Fibroblast of lung (primary cell): ENCODE measurements at regions not wholly inside any gene's neighbourhood (a gene's known extent, or its start where the extent isn't known, plus 50 kb on each side); places are given as distances from the start of the nearest gene placed in this dataset.

Experiments used
- DNase-seq, 2 donors: peaks; one replicate each; pipeline versions ENCODE4 v3.0.0 to v3.0.0-alpha.2; 2010; ENCODE audit warnings: low read depth in 2 of 2
- H2AFZ ChIP-seq: 2 replicates; pipeline ENCODE4 v1.5.1; 2012; ENCODE audit warnings: low read length, control low read depth, inconsistent platforms
- H3K27ac ChIP-seq: 2 replicates; pipeline ENCODE4 v1.5.1; 2011; ENCODE audit warnings: low read length, control low read depth; ENCODE audit not compliant: insufficient read depth
- H3K27me3 ChIP-seq: 2 replicates; pipeline ENCODE4 v1.5.1; 2011; ENCODE audit warnings: mild to moderate bottlenecking, low read length; ENCODE audit not compliant: control insufficient read depth, insufficient read depth
- H3K36me3 ChIP-seq: 2 replicates; pipeline ENCODE4 v1.5.1; 2011; ENCODE audit warnings: low read length; ENCODE audit not compliant: control insufficient read depth, insufficient read depth
- H3K4me1 ChIP-seq: 2 replicates; pipeline ENCODE4 v1.5.1; 2011; ENCODE audit warnings: low read length; ENCODE audit not compliant: control insufficient read depth, insufficient read depth; ENCODE audit errors: extremely low read depth
- H3K4me2 ChIP-seq: 2 replicates; pipeline ENCODE4 v1.5.1; 2011; ENCODE audit warnings: low read length, control low read depth; ENCODE audit not compliant: insufficient read depth; ENCODE audit errors: extremely low read depth
- H3K4me3 ChIP-seq, 4 experiments: fragments of 200-600 bp in 1 of 4; sonication (generic) in 1 of 4; replicated peaks in 1 of 4; 2 replicates each; pipeline ENCODE4 v1.5.1; 2011 to 2016; ENCODE audit warnings: low read length in 4 of 4, low read depth in 3 of 4, mild to moderate bottlenecking in 3 of 4, control low read depth in 2 of 4, inconsistent platforms in 1 of 4, mixed read lengths in 1 of 4; ENCODE audit not compliant: insufficient read depth in 1 of 4; ENCODE audit errors: control extremely low read depth in 1 of 4
- H3K79me2 ChIP-seq: 2 replicates; pipeline ENCODE4 v1.5.1; 2012; ENCODE audit warnings: mild to moderate bottlenecking, low read length, inconsistent platforms; ENCODE audit not compliant: control insufficient read depth, insufficient read depth
- H3K9ac ChIP-seq: 2 replicates; pipeline ENCODE4 v1.5.1; 2011; ENCODE audit warnings: mild to moderate bottlenecking, low read length, control low read depth; ENCODE audit not compliant: insufficient read depth
- H3K9me3 ChIP-seq: 2 replicates; pipeline ENCODE4 v1.5.1; 2012; ENCODE audit warnings: low read depth, low read length; ENCODE audit not compliant: control insufficient read depth, insufficient read depth
- H4K20me1 ChIP-seq: 2 replicates; pipeline ENCODE4 v1.5.1; 2011; ENCODE audit warnings: low read length; ENCODE audit not compliant: control insufficient read depth, insufficient read depth; ENCODE audit errors: extremely low read depth
- EZH2 ChIP-seq: IDR thresholded peaks from 2 replicates; pipeline ENCODE4 v1.5.1; 2012; ENCODE audit warnings: low read length, control low read depth, mild to moderate bottlenecking; ENCODE audit errors: missing control alignments
- TF ChIP-seq, protein P1 (sequence below), 2 donors: IDR thresholded peaks in 1 of 2; conservative IDR thresholded peaks in 1 of 2; 1 replicate in 1 of 2; 2 replicates in 1 of 2; pipeline ENCODE4 v1.5.1; 2011 to 2012; ENCODE audit warnings: low read length in 2 of 2, control low read depth in 1 of 2, inconsistent platforms in 1 of 2, low read depth in 1 of 2, mild to moderate bottlenecking in 1 of 2

DNA sequence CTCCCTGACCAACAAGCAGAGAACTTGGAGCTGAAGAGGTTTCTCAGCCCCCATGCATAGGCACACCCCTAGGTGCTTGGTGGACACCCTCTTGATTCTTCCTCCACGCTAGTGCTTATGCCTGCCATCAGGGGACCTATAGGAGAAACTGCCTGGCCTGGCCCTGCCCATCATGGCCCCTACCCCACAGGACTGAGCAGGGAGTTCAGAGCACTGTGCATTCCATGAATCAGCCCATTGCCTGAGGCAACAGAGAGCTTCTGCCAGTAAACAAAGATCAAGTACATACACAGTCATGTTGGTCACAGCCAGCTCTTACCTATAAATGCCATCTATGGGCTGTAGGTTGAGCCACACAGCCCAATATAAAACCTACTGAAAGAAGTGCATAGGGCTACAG, 99.1 kb upstream of the EDNRA start:
- H3K9me3 ChIP-seq, result no peaks in the 10 kb centered on the region

DNA sequence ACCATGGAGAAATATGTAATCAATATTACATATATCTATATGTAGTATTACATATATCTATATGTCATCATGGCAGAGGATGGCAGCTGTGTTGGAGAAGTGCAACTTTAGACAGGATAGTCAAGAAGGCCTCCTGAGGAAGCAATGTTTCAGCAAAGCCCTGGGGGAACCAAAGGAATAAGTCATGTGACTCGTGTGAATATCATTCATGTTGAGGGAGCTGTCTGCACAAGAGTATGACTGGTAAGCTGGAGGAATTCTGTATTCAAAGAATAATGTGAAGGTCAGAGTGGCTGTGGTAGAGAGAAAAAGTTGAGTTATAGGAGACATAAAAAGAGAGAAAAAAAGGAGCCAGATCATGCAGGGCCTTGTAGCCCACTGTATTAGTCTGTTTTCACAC, 92.9 kb upstream of the EDNRA start:
- no peaks in the 10 kb centered on the region for H3K36me3 ChIP-seq
- H3K4me2 ChIP-seq, result no peak overlapping the region
- no peak overlapping the region for H3K9ac ChIP-seq
- no peaks in the 10 kb centered on the region for H3K79me2 ChIP-seq
- peak in 1 of 2 donors; percentile 22 for DNase-seq
- no peaks in the 10 kb centered on the region for H3K9me3 ChIP-seq
- no peak overlapping the region for H3K4me3 ChIP-seq
- H4K20me1 ChIP-seq, result no peaks in the 10 kb centered on the region
- no peak overlapping the region for H3K27ac ChIP-seq
- H2AFZ ChIP-seq, result no peak overlapping the region
- no peaks in the 10 kb centered on the region for H3K4me1 ChIP-seq
- no peak for TF ChIP-seq EZH2
- TF ChIP-seq, protein P1, sequence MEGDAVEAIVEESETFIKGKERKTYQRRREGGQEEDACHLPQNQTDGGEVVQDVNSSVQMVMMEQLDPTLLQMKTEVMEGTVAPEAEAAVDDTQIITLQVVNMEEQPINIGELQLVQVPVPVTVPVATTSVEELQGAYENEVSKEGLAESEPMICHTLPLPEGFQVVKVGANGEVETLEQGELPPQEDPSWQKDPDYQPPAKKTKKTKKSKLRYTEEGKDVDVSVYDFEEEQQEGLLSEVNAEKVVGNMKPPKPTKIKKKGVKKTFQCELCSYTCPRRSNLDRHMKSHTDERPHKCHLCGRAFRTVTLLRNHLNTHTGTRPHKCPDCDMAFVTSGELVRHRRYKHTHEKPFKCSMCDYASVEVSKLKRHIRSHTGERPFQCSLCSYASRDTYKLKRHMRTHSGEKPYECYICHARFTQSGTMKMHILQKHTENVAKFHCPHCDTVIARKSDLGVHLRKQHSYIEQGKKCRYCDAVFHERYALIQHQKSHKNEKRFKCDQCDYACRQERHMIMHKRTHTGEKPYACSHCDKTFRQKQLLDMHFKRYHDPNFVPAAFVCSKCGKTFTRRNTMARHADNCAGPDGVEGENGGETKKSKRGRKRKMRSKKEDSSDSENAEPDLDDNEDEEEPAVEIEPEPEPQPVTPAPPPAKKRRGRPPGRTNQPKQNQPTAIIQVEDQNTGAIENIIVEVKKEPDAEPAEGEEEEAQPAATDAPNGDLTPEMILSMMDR (conservative IDR thresholded peaks at IDR 0.05 in 1 of 2, IDR thresholded peaks at IDR 0.05 in 1 of 2; ENCODE audit: low read depth in 1 of 2, low read length in 2 of 2), result no peak
- H3K27me3 ChIP-seq, result no peaks in the 10 kb centered on the region

More for the DNA sequence above, 99.1 kb upstream of the EDNRA start:
- H3K27me3 ChIP-seq, result no peaks in the 10 kb centered on the region
- no peak overlapping the region for H3K27ac ChIP-seq
- no peaks in the 10 kb centered on the region for H3K36me3 ChIP-seq
- no peak for DNase-seq
- TF ChIP-seq, protein P1 (conservative IDR thresholded peaks at IDR 0.05 in 1 of 2, IDR thresholded peaks at IDR 0.05 in 1 of 2; ENCODE audit: low read depth in 1 of 2, low read length in 2 of 2), result no peak
- no peak for TF ChIP-seq EZH2
- no peak overlapping the region for H3K4me2 ChIP-seq
- no peak overlapping the region for H2AFZ ChIP-seq
- H3K79me2 ChIP-seq, result no peaks in the 10 kb centered on the region
- H3K4me1 ChIP-seq, result no peaks in the 10 kb centered on the region
- H3K4me3 ChIP-seq, result no peak overlapping the region
- H3K9ac ChIP-seq, result no peak overlapping the region
- H4K20me1 ChIP-seq, result no peaks in the 10 kb centered on the region

DNA sequence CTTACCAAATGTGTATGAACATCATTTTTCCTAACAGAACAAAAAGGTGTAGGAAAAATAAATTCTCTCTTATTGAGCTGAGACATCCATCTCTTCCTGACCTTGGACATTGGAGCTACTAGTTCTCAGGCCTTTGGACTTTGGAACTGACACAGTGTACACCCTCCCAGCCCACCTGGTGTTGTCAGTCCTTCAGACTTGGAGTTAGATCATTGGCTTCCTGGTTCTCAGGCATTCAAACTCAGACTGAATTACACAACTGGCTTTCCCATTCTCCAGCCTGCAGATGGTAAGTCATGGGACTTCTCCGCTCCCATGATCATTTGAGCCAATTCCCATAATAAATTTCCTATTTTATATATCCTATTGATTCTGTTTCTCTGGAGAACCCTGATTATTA, 84.8 kb upstream of the EDNRA start:
- no peak overlapping the region for H3K27ac ChIP-seq
- no peak overlapping the region for H3K4me3 ChIP-seq
- no peaks in the 10 kb centered on the region for H4K20me1 ChIP-seq
- no peak overlapping the region for H3K4me2 ChIP-seq
- TF ChIP-seq EZH2, result no peak
- TF ChIP-seq, protein P1 (conservative IDR thresholded peaks at IDR 0.05 in 1 of 2, IDR thresholded peaks at IDR 0.05 in 1 of 2; ENCODE audit: low read depth in 1 of 2, low read length in 2 of 2), result no peak
- no peaks in the 10 kb centered on the region for H3K4me1 ChIP-seq
- H3K9ac ChIP-seq, result no peak overlapping the region
- H3K27me3 ChIP-seq, result no peaks in the 10 kb centered on the region
- H3K36me3 ChIP-seq, result no peaks in the 10 kb centered on the region
- H3K79me2 ChIP-seq, result no peaks in the 10 kb centered on the region
- DNase-seq, result no peak
- H3K9me3 ChIP-seq, result no peaks in the 10 kb centered on the region
- H2AFZ ChIP-seq, result no peak overlapping the region
